HG03460 (cell line): ENCODE measurements at regions not wholly inside any gene's neighbourhood (a gene's known extent, or its start where the extent isn't known, plus 50 kb on each side); places are given as distances from the start of the nearest gene placed in this dataset.
"Not testable (repeated sequence)": the region's sequence is repeated elsewhere in the genome, so short reads cannot be mapped to it uniquely, and the experiment has no call there.

ENCODE experiments used
- ATAC-seq: cut with Tn5 transposase; IDR thresholded peaks from one replicate; pipeline ENCODE4 v1.9.1; 2021; ENCODE audit not compliant: unreplicated experiment

DNA sequence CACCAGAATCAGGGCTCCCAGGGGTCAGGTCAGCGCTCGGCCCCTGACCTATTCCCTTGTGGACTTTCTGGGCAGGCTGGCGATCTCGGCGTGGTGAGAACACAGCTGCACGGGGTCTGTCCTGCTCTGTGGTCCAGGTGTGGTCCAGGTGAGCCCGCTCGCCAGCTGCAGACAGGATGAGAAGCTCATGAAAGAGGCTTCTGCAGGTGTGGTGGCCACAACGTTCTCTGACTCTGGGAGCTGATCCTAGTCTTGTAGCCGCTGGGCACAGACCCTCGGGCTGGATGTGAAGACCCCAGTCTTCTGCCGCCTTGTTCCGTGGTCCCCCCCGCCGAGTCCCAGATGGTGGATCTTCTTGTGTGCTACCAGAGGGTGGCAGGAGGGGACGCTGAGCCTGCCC, 129.7 kb downstream of the RTP5 start:
- no peak for ATAC-seq

DNA sequence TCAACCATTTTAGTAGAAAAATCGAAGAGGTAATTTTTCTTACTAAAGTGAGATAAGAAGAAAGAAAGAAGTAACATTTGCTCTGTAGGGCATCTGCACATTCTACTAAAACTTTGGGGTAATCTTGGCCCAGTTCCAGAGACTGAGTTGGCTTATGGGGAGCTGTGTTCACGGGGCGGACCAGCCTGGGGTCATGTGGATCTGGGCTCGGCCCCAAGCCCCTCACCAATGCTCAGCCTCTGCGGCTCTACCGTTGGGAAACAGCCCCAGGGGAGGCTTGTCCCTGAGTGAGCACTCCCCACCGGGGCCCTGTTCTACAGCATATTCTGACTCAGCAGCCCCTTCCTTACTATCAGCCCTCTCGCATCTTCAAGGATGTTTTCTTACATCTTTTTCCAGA, 132.3 kb downstream of the RTP5 start:
- no peak for ATAC-seq

DNA sequence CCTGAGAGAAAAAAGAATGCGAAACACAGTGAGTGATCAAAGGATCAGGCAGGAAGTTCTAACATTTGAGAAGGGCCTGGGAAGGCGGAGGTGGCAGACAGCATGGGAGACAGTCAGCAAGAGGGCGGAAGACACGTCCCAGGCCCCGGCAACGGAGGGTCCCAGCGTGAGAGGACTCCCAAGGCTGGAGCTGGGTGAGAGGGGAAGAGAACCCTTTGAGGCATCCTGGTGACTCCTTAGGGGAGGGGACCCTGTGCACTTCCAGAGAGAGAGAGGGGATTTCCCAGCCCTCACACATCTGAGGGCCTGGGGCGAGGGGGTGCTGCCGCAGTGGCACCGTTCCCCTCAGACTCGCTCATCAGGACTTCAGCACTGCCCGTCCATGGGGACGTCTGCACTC, 133.4 kb downstream of the RTP5 start:
- ATAC-seq = no peak

DNA sequence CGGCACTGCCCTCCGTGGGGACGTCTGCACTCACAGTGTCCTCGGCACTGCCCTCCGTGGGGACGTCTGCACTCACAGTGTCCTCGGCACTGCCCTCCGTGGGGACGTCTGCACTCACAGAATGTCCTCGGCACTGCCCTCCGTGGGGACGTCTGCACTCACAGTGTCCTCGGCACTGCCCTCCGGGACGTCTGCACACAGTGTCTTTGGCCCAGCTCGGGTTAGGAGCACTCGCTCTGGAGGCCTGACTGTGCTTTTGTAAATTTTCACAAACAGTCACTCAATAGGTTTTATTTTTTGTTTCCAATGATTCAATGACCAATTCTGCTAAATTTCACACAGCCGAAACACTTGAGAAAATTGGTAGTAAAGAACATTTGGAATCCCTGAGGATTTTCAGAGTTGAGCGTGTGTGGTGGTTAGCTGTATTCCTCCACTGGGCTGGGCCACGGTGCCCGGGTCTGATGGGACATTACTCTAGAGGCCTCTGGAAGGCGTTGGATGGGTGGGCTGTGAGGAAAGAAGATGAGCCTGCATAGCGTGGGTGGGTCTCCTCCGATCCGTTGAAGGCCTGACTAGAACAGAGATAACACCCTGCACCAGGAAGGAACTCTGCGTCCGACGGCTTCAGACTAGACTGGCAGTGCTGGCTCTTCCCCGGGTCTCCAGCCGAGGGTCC, 134.8 kb downstream of the RTP5 start:
- no peak for ATAC-seq

DNA sequence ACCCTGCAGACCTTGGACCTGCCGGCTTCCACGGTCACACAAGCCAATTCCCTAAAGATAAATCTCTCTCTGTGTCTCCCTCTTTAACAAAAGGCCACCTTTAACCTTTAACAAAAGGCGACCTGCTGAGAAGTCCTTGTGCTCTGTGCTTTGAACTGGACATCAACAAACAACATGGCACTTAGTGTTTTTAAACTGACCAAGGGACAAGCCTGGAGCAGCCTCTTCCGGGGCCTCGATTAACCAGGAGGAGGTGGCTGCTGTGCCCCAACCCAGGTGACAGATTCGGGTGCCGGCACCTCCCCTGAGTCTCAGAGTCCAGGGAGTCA, 135.3 kb downstream of the RTP5 start:
- ATAC-seq = no peak

DNA sequence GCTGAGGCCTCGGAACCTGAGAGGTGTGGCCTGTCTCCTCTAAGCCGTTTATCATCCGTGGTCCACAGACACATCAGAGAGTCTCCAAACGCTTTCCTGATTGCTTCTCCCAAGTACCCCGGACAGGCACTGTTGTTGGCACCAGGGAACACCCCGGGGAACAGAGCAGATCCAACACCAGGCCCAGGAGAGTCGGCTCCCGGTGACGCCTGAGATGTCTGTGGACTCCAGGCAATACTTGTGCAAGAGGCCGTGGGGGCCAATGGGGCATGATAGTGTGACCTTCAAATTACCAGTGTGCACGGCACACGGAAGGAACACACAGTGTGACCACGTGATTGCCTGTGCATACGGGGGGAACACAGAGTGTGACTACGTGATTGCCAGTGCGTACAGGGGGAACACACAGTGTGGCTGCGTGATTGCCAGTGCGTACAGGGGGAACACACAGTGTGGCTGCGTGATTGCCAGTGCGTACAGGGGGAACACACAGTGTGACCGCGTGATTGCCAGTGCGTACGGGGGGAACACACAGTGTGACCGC, 136.6 kb downstream of the RTP5 start:
- not testable (repeated sequence) for ATAC-seq

DNA sequence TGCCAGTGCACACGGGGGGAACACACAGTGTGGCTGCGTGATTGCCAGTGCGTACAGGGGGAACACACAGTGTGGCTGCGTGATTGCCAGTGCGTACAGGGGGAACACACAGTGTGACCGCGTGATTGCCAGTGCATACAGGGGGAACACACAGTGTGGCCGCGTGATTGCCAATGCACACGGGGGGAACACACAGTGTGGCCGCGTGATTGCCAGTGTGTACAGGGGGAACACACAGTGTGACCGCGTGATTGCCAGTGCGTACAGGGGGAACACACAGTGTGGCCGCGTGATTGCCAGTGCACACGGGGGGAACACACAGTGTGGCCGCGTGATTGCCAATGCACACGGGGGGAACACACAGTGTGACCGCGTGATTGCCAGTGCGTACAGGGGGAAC, 139.4 kb downstream of the RTP5 start:
- ATAC-seq = not testable (repeated sequence)

DNA sequence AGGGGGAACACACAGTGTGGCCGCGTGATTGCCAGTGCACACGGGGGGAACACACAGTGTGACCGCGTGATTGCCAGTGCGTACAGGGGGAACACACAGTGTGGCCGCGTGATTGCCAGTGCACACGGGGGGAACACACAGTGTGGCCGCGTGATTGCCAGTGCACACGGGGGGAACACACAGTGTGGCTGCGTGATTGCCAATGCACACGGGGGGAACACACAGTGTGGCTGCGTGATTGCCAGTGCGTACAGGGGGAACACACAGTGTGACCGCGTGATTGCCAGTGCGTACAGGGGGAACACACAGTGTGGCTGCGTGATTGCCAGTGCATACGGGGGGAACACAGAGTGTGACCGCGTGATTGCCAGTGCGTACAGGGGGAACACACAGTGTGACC, 140.3 kb downstream of the RTP5 start:
- ATAC-seq = not testable (repeated sequence)

DNA sequence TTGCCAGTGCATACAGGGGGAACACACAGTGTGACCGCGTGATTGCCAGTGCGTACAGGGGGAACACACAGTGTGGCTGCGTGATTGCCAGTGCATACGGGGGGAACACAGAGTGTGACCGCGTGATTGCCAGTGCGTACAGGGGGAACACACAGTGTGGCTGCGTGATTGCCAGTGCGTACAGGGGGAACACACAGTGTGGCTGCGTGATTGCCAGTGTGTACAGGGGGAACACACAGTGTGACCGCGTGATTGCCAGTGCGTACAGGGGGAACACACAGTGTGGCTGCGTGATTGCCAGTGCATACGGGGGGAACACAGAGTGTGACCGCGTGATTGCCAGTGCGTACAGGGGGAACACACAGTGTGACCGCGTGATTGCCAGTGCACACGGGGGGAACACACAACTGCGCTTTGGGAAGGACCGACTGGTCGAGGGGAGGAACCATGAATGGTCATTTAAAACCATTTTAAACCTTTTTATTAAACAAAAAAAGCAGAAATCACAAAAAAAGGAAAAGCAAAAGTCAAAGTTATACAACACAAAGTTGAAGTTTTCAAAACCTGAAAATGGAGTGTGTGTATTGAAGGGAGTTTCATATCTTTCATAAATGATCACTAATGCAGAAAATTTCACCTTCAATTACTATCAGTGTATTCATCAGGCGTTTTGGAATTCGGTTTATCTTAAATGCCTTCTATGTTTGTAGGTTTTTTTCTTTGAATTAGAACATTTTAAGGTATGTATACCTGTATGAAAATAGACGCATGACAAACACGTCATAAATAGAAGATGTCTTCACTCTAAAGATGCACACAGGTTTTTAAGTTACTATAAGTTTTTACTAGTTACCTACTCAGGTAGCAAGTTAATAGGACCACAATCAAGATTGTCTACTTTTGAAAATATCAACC, 141.0 kb downstream of the RTP5 start:
- not testable (repeated sequence) for ATAC-seq

DNA sequence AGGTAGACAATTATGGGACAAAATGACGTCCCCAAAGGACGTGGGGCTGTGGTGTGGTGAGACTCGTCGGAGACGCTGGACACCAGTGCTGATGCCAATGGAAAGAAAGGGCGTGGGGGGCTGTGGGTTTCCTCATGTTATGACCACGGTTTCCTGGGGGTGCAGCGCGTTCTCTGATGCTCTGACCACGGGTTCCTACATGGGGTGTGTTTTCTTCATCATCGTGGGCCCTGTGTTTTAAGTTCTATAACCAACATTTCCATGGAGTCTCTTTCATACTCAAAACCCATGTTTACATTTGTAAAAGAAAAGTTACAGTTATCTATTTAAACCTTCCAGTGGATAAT, 141.6 kb downstream of the RTP5 start:
- ATAC-seq = no peak

DNA sequence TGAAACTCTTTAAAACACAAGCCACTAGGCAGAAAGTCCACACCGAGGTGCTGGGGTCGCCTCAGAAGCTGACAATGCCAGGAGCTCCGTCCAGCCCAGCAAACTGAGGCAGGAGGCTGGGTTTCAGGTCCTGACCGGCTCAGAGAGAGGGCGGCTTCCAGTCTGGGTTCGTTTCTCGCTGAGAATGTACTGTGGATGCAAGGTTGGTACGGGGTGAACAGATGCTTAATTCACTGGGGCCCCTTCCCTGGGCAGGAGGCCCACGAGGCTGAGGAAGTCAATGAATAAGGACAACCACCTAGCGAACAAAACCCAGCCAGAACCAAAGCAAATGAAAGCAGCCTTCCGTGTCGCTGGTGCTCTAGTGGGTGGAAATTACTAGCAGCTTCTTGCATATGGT, 142.0 kb downstream of the RTP5 start:
- ATAC-seq = no peak

DNA sequence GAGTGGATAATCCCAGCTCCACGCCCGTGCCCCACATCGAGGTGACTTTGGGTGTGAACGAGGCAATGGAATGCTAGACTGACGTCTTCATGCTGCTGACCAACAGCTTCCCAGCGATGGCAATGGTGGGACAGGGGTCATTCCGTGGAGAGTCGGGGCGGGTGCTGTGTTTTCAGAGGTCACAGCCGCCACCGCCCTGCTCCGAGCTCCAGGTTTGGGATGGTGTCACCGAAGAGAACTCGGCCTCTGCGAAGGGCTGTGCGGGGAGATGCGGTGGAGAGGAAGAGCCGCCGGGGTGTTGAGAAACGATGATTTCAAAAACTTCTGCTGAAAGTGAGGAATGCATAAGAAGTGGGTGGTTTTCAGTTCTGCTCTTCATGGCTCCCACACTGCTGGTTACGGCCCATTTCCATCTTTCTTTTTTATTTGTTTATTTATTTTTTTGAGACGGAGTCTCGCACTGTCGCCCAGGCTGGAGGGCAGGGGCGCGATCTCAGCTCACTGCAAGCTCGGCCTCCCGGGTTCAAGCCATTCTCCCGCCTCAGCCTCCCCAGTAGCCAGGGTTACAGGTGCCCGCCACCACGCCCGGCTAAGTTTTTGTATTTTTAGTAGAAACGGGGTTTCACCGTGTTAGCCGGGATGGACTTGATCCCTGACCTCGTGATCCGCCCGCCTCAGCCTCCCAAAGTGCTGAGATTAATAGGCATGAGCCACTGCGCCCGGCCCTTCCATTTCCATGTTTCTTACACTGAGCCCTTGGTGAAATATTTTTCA, 142.6 kb downstream of the RTP5 start:
- no peak for ATAC-seq

DNA sequence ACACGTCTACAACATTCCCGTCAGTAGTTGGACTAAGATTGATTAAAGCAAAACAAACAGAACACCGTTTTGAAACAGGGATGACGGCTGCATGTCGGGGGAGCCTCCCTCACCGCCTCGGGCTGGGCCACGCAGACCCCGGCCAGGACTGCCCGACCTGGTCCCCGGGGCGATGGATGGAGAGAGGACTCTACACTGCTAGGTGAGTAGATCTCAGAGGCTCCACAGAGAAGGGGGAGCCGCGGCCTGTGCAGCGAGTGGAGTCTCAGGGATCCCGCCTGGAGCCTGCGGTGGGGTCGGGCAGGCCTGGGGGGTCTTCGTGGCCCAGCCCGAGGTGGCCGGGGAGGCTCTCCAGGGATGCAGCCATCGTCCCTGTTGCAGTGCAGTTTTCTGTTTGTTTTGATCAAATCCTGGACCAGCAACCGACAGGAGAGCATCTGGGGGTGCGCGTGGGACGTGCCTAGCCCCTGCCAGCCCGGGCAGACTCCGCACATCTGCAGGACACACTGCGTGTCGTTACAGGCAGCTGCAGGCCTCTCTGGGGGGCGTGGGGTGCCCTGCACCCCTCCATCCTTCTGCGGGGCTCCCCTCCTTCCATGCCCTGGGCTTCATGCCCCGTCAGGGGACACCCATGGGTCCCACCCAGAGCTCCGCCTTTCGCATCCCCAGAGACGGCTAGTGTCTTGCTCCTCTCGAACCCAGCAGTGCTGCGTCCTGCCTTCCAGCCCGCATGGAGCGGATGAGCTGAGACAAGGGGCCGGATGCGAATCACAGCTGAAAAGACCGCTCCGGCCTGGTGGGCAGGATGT, 143.6 kb downstream of the RTP5 start:
- no peak for ATAC-seq

DNA sequence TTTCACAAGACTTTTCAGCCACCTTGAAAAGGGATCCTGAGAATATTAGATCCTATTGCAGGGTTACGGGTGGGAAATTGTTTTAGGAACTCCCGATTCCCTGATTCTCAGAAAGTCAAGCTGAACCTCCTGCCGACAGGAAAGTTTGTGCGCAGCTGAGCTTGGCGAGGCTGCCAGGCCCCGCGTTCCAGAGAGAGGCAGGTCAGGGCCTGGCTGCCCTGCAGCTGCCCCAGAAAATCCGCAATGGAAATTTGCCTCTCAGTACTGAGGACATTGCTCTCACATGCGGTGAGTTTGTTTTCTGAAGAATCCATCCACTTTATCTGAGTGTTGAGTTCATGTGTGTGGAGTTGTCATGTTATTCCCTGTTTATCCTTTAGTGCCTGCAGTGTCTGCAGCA, 144.2 kb downstream of the RTP5 start:
- ATAC-seq = no peak

DNA sequence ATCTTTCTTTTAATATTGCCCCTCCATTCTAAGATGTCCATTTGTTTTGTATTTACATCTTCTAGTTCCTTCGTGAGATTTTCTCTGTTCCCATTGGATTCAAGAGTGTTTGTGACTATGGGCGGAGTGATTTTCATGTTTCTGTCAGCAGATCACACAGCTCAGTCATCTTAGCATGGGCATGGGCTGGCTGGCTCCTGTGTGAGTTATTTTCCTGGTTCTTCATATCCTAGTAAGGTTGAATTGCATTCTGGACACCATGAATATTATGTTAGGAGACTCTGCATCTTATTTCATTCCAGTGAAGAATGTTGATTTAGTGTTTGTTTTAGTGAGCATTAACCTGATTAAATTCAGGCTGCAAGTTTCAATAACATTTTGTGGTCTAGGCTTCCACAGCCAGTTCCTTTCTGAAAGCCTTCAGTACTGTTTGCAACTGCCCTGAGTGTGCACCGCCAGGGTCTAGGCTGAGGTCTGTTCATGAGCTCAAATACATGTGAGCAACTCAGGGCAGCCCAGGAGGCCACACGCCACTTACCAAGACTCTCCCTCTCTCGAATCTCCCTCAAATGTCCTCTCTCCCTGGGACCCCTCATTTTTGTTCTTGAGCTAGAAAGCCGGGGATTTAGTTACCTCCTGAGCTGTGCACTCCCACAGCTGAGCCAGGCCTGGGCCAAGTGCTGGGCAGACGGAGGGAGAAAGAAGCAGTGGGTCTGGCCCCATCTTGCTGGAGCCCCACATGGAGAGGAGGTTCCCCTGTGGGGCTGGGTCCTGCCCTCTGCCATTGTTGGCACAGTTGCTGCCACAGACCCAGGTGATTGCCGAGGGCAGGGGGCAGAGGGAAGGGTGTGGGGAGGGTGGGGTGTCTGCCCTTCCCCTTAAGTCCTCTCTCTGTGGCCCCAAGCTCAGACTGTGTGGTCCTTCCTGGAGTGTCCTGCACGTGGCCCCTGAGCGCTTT, 145.9 kb downstream of the RTP5 start:
- no peak for ATAC-seq

DNA sequence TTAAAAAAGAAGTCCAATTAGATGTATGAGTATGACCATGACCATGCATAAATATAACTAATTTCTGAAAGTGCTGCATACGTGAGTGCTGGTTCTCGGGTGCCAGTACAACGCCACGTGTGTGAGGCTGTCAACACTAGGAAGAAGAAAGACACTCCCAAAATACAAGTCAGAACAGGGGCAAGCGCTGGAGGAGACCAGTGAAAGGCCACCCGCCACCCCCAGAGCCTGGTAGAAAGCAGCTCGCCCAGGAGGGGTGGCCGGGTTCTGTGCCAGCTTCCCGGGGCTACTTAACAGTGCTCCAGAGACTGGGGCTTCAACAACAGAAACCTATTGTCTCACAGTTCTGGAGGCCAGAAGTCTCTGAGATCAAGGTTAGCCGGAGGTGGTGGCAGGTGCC, 147.6 kb downstream of the RTP5 start:
- ATAC-seq = no peak

DNA sequence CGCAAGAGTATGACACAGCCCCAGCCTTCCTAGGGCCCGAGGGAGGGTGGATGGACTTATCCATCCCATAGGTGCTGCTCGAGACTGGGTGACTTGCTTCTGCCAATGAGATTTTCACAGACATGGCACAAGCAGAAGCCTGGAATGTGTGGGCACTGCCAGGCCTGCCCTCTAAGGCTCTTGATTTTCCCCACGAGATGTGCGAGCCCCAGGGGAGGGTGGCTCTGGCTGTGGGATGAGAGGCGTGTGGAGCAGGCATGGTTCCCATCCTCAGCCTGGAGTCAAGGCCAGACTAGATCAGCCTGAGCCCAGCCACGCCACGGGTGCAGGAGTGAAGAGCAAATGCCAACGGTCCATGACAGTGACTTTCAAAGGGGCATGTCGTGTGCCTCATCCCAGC, 148.9 kb downstream of the RTP5 start:
- ATAC-seq = not testable (repeated sequence)

DNA sequence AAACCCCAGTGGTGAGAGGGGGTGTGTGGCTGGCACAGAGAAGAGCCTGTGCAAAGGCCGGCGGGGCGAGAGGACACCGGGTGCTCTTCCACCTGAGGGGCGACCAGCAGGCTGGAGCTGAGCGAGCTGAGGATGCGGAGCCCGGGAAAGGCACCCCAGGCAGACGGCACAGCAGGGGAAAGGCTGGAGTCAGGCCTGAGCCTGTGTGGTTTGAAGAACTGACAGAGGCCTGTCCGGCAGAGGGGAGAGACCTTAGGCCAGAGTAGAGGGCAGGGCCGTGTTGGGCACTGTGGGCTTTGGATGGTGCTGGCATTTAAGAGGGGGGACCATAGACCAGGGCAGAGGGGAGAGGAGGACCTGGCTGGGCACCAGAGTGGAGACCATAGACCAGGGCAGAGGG, 149.8 kb downstream of the RTP5 start:
- ATAC-seq = no peak

DNA sequence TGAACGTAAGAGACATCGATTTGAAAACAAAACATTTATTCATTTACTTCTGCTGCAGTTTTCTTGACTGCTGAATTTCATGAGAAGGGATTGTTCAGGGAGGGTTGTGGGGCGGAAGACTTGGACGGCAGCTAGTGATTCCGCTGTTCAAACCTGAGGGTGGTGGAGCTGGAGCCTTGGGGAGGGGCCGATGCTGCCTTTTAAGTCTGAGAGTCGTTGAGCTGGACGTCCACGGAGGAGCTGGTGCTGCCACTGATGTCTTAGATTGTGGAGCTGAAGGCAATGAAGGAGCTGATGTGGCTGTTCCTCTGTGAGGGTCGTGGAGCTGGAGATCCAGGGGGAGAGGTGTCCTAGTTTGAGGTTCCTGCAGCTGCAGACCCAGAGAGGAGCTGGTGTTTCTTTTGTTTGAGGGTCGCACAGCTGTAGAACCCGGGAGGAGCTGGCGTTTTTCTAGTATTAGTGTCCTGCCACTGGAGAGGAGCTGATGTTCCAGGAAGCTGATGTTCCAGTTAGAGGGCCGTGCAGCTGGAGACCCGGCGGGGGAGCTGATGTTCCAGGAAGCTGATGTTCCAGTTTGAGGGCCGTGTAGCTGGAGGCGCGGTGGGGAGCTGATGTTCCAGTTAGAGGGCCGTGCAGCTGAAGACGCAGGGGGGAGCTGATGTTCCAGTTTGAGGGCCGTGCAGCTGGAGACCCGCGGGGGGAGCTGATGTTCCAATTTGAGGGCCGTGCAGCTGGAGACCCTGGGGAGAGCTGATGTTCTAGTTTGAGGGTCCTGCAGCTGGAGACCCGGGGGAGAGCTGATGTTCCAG, 150.9 kb downstream of the RTP5 start:
- no peak for ATAC-seq
